Chondrocyte (in vitro differentiated cells): ENCODE measurements at regions not wholly inside any gene's neighbourhood (a gene's known extent, or its start where the extent isn't known, plus 50 kb on each side); places are given as distances from the start of the nearest gene placed in this dataset.

Experiments used
- DNase-seq: peaks from one replicate; pipeline ENCODE4 v3.0.0; 2021; ENCODE audit warnings: mixed read lengths, low spot score
- H3K27ac Mint-ChIP-seq: one replicate; pipeline ENCODE4 v1.8.0; 2021; ENCODE audit warnings: mild to moderate bottlenecking, moderate library complexity, mixed read lengths; ENCODE audit not compliant: unreplicated experiment
- H3K27me3 Mint-ChIP-seq: 2 replicates; pipeline ENCODE4 v1.8.0; 2021; ENCODE audit warnings: low read depth, mixed read lengths
- H3K36me3 Mint-ChIP-seq: 2 replicates; pipeline ENCODE4 v1.8.0; 2021; ENCODE audit warnings: low read depth, mixed read lengths
- H3K4me1 Mint-ChIP-seq: 2 replicates; pipeline ENCODE4 v1.8.0; 2021; ENCODE audit warnings: low read depth, mild to moderate bottlenecking, mixed read lengths
- H3K4me3 Mint-ChIP-seq: one replicate; pipeline ENCODE4 v1.8.0; 2021; ENCODE audit warnings: mild to moderate bottlenecking, moderate library complexity, mixed read lengths; ENCODE audit not compliant: unreplicated experiment
- H3K9me3 Mint-ChIP-seq: 2 replicates; pipeline ENCODE4 v1.8.0; 2021; ENCODE audit warnings: low read depth, mixed read lengths
- TF ChIP-seq, protein P1 (sequence below): fragments of 200-600 bp; sonication (generic); IDR thresholded peaks from 2 replicates; pipeline ENCODE4 v1.5.0; 2021; ENCODE audit warnings: antibody characterized with exemption, mild to moderate bottlenecking, moderate library complexity

DNA sequence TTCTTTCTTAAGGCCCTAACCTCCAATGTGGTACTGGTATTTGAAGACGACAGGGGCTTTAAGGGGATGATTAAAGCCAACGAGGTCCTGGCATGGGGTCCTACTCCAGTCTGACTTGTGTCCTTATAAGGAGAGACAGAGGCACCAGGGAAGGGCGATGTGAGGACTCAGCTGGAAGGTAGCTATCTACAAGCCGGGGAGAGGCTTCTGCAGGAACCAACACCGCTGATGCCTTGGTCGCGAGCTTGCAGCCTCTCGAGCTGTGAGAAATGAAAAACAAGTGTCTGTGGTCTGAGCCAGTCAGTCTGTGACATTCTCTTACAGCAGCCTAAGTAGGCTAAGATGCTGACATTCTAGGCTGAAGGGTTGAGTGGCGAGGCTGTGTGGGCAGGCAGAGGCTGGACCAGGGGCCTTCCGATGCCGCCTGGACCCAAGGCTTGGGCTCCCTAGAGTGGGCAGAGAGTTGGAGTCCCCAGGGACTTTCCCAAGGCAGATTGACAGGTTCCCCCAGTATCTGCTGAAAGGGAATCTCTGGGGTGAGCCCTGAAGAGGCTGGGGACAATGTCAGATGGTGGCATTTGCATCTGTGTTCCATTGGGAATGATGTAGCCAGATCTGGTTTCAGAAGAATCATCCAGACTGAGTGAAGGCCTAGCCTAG, 322.9 kb upstream of the HS6ST1 start:
- DNase-seq, result peak; percentile 49
- Mint-ChIP-seq H3K27me3 (peaks cover 4% of the 10 kb centered on the region), H3K4me1 (peaks cover 26% of the 10 kb centered on the region), H3K27ac (no peak overlapping the region), H3K36me3 (no peaks in the 10 kb centered on the region), H3K9me3 (no peaks in the 10 kb centered on the region), H3K4me3 (no peak overlapping the region)
- TF ChIP-seq, protein P1, sequence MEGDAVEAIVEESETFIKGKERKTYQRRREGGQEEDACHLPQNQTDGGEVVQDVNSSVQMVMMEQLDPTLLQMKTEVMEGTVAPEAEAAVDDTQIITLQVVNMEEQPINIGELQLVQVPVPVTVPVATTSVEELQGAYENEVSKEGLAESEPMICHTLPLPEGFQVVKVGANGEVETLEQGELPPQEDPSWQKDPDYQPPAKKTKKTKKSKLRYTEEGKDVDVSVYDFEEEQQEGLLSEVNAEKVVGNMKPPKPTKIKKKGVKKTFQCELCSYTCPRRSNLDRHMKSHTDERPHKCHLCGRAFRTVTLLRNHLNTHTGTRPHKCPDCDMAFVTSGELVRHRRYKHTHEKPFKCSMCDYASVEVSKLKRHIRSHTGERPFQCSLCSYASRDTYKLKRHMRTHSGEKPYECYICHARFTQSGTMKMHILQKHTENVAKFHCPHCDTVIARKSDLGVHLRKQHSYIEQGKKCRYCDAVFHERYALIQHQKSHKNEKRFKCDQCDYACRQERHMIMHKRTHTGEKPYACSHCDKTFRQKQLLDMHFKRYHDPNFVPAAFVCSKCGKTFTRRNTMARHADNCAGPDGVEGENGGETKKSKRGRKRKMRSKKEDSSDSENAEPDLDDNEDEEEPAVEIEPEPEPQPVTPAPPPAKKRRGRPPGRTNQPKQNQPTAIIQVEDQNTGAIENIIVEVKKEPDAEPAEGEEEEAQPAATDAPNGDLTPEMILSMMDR, result no peak

DNA sequence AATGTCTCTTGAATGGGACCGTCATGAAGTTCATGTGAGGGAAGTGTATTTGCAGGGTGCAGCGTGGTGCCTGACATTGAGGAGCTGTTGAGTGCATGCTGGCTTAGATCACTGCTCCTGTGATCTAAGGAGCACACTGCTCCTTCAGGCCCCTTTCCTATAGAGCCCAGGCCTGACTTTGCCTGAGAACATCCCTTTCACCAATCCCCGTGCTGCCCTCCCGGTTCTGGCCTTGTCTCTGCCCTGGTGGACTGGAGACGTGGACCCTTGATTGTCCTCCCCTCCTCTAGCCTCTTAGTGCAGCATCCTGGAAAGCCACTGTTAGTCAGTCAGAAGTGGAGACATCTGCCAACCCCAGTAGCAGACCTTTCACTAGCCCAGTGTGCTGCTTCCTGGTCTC, 323.6 kb upstream of the HS6ST1 start:
- peaks cover 22% of the 10 kb centered on the region for H3K4me1 Mint-ChIP-seq
- H3K9me3 Mint-ChIP-seq, result no peaks in the 10 kb centered on the region
- DNase-seq, result peak; percentile 41
- no peaks in the 10 kb centered on the region for H3K36me3 Mint-ChIP-seq
- H3K4me3 Mint-ChIP-seq, result no peak overlapping the region
- H3K27me3 Mint-ChIP-seq, result peaks cover 4% of the 10 kb centered on the region
- no peak overlapping the region for H3K27ac Mint-ChIP-seq
- TF ChIP-seq, protein P1, result no peak

DNA sequence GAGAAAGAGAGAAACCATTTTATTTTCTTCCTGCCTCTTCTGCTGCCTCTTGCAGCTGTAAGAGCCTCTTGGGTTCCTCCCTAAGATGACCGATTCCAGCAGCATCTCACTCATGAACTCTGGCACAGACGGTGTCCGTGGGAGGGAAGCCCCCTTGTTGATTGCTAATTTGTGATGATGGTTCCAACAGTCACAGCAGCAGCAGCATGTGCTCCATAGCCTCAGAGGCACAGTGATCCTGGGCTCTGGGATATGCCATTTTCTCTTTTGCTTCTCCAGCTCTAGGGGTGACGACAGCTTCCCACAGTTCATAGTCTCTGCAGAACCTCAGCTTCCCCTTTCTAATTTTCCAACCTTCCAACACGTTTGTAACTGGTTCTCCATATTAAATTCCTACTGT, 324.2 kb upstream of the HS6ST1 start:
- Mint-ChIP-seq H3K27ac (no peak overlapping the region), H3K27me3 (peaks cover 4% of the 10 kb centered on the region), H3K9me3 (no peaks in the 10 kb centered on the region), H3K4me3 (no peak overlapping the region), H3K4me1 (peaks cover 19% of the 10 kb centered on the region), H3K36me3 (no peaks in the 10 kb centered on the region)
- no peak for DNase-seq
- TF ChIP-seq, protein P1, result no peak

DNA sequence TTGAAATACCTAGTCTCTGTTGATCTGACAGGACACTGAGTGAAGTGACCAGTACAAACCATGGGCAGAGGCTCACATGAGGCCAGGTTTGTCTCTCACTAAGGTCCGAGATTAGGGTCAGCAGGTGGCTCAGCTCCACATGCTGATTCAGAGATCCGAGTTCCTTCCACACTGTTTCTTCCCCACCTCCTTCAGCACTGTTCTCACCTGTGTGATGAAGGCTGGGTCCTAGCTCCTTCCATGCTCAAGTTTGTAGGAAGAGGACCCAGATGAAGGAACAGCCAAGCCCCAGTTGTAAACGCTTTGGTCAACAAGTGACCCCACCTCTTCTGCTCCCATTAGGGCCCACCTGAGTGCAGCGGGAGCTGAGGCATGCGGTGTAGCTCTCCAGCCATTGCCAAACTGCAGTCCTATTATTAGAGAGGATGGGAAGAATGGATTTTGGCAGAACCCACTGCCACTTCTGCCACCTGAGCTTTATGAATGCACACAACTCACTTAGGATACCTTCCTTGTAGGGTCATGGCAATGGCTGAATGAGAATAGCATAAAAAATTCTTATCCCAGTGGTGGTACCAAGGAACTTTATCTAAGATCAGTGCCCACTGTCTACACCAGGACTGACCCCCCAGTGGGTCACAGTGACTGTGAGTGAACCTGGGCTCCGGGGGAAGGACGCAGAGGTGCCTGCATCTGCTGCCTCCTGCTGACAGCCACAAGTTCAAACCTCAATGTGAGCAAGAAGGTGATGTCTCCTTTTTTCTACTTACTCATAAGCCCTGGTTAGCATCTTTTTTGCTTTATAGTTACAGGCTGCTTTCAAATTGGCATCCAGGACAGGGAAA, 324.8 kb upstream of the HS6ST1 start:
- no peaks in the 10 kb centered on the region for H3K9me3 Mint-ChIP-seq
- H3K36me3 Mint-ChIP-seq, result no peaks in the 10 kb centered on the region
- H3K4me1 Mint-ChIP-seq, result peaks cover 12% of the 10 kb centered on the region
- no peak overlapping the region for H3K27ac Mint-ChIP-seq
- peaks cover 4% of the 10 kb centered on the region for H3K27me3 Mint-ChIP-seq
- H3K4me3 Mint-ChIP-seq, result no peak overlapping the region
- DNase-seq, result no peak
- TF ChIP-seq, protein P1, result no peak

DNA sequence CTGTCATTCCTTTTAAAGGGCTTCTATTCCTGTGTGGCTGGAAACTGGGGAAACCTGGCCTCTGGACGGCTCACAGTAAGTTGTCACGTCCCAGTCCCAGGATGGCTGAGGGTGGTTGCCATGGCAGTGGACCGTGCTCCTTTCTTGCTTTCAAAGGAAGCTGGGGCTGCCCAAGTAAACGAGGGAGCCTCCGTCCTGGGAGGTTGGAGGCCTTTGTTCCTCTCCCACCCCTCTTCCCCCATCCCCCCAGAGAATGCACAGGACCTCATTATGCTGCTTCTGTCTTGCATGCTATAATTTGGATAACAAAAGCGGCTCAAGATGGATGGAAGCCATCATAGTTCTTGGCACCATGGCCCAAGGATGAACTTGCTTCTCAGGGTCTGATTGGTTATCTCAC, 325.5 kb upstream of the HS6ST1 start:
- no peak overlapping the region for H3K4me3 Mint-ChIP-seq
- DNase-seq, result peak; percentile 72
- peaks cover 1% of the 10 kb centered on the region for H3K36me3 Mint-ChIP-seq
- peaks cover 4% of the 10 kb centered on the region for H3K27me3 Mint-ChIP-seq
- TF ChIP-seq, protein P1, result no peak
- no peak overlapping the region for H3K27ac Mint-ChIP-seq
- no peaks in the 10 kb centered on the region for H3K9me3 Mint-ChIP-seq
- H3K4me1 Mint-ChIP-seq, result peaks cover 5% of the 10 kb centered on the region
